ENCODE measurements at regions not wholly inside any gene's neighbourhood (a gene's known extent, or its start where the extent isn't known, plus 50 kb on each side); places are given as distances from the start of the nearest gene placed in this dataset.

GRCh38 chr21:39097981-39098380 is 85.3 kb downstream of the PSMG1 start:
- no peak for TF ChIP-seq EZH2 (IDR thresholded peaks at IDR 0.05; ENCODE audit: borderline replicate concordance, control insufficient read depth, low read depth, low read length)
- TF ChIP-seq POLR2AphosphoS5 (IDR thresholded peaks at IDR 0.05; ENCODE audit: low read length) = no peak
- no peak for TF ChIP-seq BMI1 (IDR thresholded peaks at IDR 0.05; ENCODE audit: borderline replicate concordance)
- no peak for TF ChIP-seq BRCA1 (IDR thresholded peaks at IDR 0.05; ENCODE audit: low read depth, low read length)
- TF ChIP-seq ZBTB4 (CRISPR knock-in tag; IDR thresholded peaks at IDR 0.05) = no peak
- no peak for TF ChIP-seq RUNX3 (IDR thresholded peaks at IDR 0.05; ENCODE audit: low read length)
- TF ChIP-seq, protein P1, sequence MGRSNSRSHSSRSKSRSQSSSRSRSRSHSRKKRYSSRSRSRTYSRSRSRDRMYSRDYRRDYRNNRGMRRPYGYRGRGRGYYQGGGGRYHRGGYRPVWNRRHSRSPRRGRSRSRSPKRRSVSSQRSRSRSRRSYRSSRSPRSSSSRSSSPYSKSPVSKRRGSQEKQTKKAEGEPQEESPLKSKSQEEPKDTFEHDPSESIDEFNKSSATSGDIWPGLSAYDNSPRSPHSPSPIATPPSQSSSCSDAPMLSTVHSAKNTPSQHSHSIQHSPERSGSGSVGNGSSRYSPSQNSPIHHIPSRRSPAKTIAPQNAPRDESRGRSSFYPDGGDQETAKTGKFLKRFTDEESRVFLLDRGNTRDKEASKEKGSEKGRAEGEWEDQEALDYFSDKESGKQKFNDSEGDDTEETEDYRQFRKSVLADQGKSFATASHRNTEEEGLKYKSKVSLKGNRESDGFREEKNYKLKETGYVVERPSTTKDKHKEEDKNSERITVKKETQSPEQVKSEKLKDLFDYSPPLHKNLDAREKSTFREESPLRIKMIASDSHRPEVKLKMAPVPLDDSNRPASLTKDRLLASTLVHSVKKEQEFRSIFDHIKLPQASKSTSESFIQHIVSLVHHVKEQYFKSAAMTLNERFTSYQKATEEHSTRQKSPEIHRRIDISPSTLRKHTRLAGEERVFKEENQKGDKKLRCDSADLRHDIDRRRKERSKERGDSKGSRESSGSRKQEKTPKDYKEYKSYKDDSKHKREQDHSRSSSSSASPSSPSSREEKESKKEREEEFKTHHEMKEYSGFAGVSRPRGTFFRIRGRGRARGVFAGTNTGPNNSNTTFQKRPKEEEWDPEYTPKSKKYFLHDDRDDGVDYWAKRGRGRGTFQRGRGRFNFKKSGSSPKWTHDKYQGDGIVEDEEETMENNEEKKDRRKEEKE (IDR thresholded peaks at IDR 0.05) = no peak
- no peak for TF ChIP-seq SIN3A (IDR thresholded peaks at IDR 0.05; ENCODE audit: low read depth, low read length)

Data from GM12878 (cell line).